Peyer's patch (tissue), 4 donors: ENCODE measurements at regions not wholly inside any gene's neighbourhood (a gene's known extent, or its start where the extent isn't known, plus 50 kb on each side); places are given as distances from the start of the nearest gene placed in this dataset.

Source experiments
- POLR2A ChIP-seq, 2 donors: fragments of 450-650 bp; IDR thresholded peaks; one replicate each; pipeline ENCODE4 v1.5.1; 2017; ENCODE audit warnings: antibody characterized with exemption in 2 of 2, mild to moderate bottlenecking in 2 of 2, moderate library complexity in 2 of 2
- TF ChIP-seq, protein P1 (sequence below), 6 experiments: fragments of 450-650 bp in 4 of 6; fragments of 200-600 bp in 2 of 6; sonication (generic) in 1 of 6; IDR thresholded peaks; one replicate each; pipeline ENCODE4 v1.5.1; 2017 to 2019; ENCODE audit warnings: antibody characterized with exemption in 6 of 6, mild to moderate bottlenecking in 3 of 6, moderate library complexity in 1 of 6

DNA sequence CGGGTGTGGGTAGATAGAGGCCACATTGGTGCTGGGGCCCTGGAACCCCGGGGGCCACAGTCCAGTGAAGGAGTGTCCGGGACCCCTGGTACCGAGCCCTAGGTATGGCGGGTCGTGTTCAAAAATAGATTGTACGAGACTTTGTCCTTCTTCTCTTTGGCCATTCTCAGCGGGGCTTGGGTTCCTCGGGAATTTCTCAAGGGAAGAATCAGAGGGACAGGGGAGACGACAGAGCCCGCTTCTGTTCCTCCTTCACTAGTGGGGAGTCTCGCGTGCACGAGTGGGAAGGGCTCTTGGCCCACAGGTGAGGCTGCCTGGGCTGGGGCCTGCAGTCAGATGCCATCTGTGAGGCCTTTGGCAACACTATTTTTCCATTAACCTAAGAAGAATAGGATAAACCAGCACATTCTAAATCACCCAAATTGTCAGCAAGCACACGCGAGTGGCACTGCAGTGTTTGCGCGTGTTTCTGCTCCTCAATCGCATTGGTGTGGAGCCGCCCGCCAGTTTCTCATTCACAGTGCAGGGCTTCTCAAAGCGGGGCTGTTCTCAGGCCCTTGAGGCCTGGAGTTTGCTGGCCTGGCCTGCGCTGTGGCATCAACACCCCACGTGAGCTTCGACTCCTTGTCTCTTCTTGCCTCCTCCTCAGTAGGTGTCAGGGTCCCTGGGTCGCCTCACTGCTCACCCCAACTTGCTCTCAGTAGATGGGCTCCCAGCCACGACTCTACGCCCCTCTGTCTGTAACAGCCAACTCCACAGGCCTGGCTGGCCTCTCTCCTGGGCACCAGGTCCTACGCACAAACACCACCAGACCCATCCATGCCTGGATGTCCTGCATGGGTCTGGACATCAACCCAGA, 187.6 kb upstream of the SHH start:
- TF ChIP-seq, protein P1, sequence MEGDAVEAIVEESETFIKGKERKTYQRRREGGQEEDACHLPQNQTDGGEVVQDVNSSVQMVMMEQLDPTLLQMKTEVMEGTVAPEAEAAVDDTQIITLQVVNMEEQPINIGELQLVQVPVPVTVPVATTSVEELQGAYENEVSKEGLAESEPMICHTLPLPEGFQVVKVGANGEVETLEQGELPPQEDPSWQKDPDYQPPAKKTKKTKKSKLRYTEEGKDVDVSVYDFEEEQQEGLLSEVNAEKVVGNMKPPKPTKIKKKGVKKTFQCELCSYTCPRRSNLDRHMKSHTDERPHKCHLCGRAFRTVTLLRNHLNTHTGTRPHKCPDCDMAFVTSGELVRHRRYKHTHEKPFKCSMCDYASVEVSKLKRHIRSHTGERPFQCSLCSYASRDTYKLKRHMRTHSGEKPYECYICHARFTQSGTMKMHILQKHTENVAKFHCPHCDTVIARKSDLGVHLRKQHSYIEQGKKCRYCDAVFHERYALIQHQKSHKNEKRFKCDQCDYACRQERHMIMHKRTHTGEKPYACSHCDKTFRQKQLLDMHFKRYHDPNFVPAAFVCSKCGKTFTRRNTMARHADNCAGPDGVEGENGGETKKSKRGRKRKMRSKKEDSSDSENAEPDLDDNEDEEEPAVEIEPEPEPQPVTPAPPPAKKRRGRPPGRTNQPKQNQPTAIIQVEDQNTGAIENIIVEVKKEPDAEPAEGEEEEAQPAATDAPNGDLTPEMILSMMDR (IDR thresholded peaks at IDR 0.05) = no peak
- TF ChIP-seq POLR2A (IDR thresholded peaks at IDR 0.05) = no peak
